Activated T-cell treated with anti-CD3 and anti-CD28 coated beads, Interleukin-2, amount 50 U/mL, for 48 hours (primary cell): ENCODE measurements at regions not wholly inside any gene's neighbourhood (a gene's known extent, or its start where the extent isn't known, plus 50 kb on each side); places are given as distances from the start of the nearest gene placed in this dataset.
"Not testable (repeated sequence)": the region's sequence is repeated elsewhere in the genome, so short reads cannot be mapped to it uniquely, and the experiment has no call there.

Experiments
- DNase-seq, 2 experiments: peaks; one replicate each; pipeline ENCODE4 v3.0.0-alpha.2; 2020

- not testable (repeated sequence) for DNase-seq
Observed at GRCh38 chr2:240243049-240243448, 102.6 kb upstream of the OTOS start.

- no peak for DNase-seq
Observed at GRCh38 chr2:240244543-240244942, 104.1 kb upstream of the OTOS start.

- no peak for DNase-seq
Observed at GRCh38 chr2:240245184-240245583, 104.7 kb upstream of the OTOS start.

DNA sequence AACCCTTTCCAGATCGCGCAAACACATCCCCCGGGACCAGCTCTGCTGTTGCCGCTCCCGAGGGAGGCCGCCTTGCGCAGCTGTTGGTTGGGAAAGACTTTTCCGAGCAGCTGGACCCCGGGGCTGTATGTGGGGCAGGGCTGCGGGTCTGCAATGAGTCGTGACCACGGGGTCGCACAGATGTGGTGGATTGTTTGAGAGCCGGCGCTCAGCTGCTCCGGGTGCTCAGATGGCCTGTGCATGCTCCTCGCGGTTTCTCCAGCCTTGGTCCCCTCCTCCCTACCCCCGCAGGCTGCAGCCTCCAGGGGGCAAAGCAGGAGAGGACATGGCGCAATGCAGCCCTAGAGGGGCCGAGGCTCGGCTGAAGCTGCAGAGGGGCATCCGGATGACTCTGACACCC is 105.2 kb upstream of the OTOS start:
- DNase-seq, result peak in 1 of 2 experiments; percentile 4

DNA sequence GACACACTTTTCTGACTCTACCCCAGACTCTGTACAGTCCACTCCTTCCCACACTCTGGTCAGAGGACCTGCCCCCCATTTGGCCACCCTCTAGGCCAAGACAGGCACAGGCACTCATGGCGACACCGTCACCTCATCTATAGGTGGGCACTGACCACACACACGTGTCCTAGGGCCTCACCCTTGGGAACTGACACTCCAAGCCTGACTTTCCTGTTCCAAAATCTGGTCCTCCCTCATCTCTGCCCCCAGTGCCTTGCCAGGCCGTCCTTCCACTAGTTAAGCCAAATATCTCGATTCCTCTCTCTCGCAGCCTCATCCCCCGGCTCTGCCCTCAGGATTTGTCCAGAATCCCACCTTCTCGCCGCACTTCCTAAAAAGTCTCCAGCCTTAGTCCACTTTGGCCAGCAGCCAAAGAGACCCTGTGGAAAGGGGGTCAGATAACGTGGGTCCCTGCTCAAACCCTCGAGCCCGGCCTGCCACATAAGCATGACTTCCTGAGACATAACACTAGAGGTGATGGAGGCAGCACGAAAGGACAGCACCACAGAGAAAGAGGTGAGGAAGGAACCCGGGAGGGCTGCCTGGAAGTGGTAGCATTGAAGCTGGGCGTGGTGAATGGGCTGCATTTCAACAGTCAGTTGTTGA is 105.8 kb upstream of the OTOS start:
- DNase-seq, result peak in 1 of 2 experiments; percentile 5

- DNase-seq, result peak in 1 of 2 experiments; percentile 4
Observed at GRCh38 chr2:240247241-240247867, 106.9 kb upstream of the OTOS start.

- DNase-seq, result peak in 1 of 2 experiments; percentile 3
Observed at GRCh38 chr2:240247868-240248720, 107.6 kb upstream of the OTOS start.

- peak in 1 of 2 experiments; percentile 7 for DNase-seq
Observed at GRCh38 chr2:240248721-240249422, 108.4 kb upstream of the OTOS start.

GRCh38 chr2:240249423-240250149 is 109.1 kb upstream of the OTOS start:
- DNase-seq, result peak in 1 of 2 experiments; percentile 12

DNA sequence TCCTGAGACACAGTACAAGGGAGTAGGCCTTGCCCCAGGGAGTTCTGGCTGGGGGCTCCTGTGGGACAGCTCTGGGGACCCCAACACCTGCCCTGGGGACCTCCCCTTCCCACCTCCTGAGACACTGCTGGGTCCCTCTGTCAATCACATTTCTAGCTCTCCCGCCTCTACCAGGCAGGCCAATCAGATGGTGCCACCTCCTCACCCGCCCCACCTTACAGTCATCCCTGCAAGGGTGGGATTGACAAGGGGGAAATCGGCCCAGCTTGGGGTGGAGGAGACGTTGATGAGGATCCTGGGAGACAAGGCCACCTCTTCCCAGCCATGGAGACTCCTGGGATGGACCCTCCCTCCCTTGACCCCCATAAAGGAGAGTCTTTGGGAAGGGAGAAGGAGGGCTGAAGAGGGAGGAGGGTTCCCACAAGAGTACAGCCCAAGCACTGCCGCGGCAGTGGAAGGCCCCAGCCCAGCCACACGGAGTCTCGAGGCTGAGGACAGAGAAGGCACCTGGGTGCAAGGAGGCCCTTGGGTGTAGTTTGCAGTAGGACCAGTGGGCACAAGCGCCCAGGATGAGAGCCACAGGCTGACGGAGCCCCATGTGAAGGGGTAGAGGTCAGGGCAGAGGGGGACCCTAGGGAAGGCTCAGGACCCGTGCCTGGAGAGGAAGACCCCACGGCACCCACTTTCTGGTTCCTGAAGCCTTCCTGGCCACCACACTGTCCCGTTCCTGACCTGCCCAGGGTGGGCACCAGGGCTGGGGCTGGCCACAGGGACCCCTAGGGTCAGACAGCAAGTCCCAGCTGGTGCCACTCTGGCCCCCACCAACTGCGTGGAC is 109.9 kb upstream of the OTOS start:
- DNase-seq, result peak in 1 of 2 experiments; percentile 11

GRCh38 chr2:240250985-240251847 is 110.8 kb upstream of the OTOS start:
- DNase-seq, result no peak

DNA sequence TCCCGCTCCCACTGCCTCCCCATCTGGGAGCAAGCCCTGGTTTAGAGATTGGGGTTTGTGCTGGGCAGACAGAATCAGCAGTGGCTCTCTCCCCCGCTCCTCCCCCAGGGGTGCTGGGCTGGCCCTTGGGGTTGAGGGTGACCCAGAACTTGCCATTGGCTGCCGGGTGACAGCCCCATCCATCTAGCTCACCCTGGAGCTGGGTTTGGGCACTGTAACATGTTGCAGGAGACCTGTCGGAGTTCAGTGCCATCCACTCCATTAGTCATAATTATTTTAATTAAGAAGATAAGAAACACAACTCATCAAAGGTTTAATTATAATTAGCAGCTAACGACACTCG is 111.4 kb upstream of the OTOS start:
- no peak for DNase-seq

DNA sequence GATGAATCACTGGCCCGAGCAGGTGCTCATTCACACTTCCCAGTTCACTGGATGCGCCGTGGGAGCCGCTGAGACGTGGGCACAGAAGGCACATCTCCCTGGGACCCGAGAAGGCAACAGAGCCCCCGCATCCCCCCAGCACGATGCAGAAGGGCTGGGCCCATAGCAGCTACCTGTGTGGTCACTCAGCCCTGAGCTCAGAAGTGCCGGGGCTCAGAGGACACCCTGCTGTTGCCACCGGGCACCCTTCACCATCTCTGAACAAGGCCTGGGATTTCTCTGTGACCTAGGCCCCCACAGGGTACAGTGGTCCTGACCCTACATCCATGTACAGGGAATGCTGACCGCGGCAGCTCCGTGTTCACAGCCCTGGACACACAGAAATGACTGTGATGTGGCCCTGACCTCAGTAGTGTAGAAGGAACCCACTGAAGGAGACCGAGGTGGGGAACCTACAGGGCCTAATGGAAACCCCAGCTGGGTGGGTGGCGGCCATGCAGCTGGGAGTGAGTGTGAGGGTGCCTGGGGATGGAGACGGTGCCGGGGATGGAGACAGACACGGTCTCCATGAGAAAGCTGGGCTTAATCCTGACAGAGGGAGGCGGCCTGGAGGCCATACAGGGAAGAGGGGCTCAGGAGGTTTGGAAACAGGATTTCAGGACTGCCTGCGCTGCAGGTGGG is 111.9 kb upstream of the OTOS start:
- no peak for DNase-seq

DNA sequence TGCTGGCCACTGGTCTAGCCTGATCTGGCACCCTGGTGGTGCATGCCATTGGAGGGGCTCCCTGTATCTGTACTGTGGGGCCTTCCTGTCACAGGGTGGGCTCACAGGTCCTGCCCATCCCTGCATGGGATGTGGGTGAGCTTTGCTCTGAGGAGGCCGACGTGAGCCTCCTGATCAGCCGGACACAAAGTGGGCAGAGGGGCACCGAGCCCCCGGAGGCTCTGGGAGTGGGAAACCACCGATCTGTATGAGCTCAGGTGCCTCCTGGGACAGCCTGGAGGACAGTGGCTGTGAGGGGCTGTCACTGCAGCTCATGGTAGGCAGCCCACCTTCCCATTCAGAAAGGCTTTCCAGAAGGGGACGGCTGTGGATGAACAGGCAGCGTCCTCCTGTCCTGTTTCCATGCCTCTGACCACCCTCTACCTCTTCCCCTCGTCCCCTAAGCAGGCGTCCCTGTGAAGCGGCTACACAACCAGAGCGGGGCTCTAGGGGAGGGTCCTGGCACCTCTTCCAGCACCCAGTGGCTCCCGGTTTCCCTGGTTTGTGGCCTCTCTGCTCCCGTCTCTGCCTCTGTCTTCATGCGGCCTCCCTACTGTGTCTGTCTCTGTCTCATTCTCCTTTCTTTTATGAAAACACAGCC is 112.5 kb upstream of the OTOS start:
- no peak for DNase-seq

GRCh38 chr2:240253583-240254145 is 113.2 kb upstream of the OTOS start:
- no peak for DNase-seq

DNA sequence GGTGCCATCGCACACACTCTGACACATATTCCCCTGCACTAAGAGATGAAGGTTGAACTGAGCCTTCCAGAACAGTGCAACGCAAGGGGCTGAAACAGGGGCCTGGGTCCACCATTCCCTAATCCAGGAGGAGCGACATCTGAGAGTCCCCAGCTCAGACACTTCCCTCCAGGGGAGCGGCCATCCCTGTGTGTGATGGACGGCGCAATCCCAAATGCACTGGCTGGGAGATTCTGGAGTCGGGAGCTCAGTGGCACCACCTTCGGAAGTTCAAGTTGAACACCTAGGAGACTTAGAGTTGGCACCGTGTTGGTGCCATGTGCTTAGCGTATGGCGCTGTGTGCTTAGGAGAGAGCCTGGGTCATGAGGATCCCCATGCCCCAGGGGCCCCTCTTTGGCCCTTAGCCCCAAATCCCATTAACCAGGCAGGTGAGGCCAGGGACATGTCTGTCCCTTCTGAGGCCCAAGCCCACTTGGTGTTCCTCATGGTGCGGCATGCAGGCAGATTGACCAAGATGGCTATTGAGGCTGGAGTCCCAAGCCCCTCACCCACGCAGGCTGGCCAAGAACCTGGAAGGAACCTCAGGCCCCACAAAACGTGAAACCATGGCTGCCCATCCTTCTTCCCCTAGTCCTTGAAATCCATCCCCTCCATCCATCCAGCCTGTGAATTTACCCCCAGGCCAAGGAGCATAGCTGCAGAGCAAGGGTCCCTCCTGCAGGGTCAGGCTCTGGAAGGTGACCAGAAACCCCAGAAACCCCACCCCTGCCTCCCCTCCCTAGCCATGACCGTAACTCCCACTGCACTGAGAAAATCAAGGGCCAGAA is 114.1 kb upstream of the OTOS start:
- no peak for DNase-seq

- no peak for DNase-seq
Observed at GRCh38 chr2:240255165-240255491, 114.7 kb upstream of the OTOS start.
